WTC11 (cell line): ENCODE measurements at regions not wholly inside any gene's neighbourhood (a gene's known extent, or its start where the extent isn't known, plus 50 kb on each side); places are given as distances from the start of the nearest gene placed in this dataset.

Experiments
- ATAC-seq: fragments of 200-7000 bp; cut with Tn5 transposase; 2 replicates; pipeline ENCODE4 v1.10.0; 2021; ENCODE audit warnings: mild to moderate bottlenecking, moderate library complexity
- CTCF ChIA-PET: fragments of 300-600 bp; sonication (Branson Sonifier 250); formaldehyde crosslinking; loops from one replicate; lab custom pipeline; 2021; ENCODE audit warnings: antibody characterized with exemption; lab: Charles Lee
- POLR2A ChIA-PET: fragments of 350-600 bp; sonication (Branson Sonifier 250); formaldehyde crosslinking; loops from one replicate; lab custom pipeline; 2021; ENCODE audit warnings: antibody characterized with exemption; lab: Charles Lee
- DNase-seq: peaks from one replicate; pipeline ENCODE4 v3.0.0; 2021; ENCODE audit warnings: low spot score
- H3K27ac Mint-ChIP-seq: 2 replicates; pipeline ENCODE4 v1.8.0; 2021; ENCODE audit warnings: mixed read lengths
- H3K27me3 Mint-ChIP-seq: 2 replicates; pipeline ENCODE4 v1.8.0; 2021; ENCODE audit warnings: low read depth, mild to moderate bottlenecking, moderate library complexity, mixed read lengths
- H3K36me3 Mint-ChIP-seq: 2 replicates; pipeline ENCODE4 v1.8.0; 2021; ENCODE audit warnings: mixed read lengths
- H3K4me1 Mint-ChIP-seq: 2 replicates; pipeline ENCODE4 v1.8.0; 2022; ENCODE audit warnings: mixed read lengths
- H3K4me3 Mint-ChIP-seq: 2 replicates; pipeline ENCODE4 v1.8.0; 2021; ENCODE audit warnings: mild to moderate bottlenecking, moderate library complexity, mixed read lengths
- H3K9me3 Mint-ChIP-seq: 2 replicates; pipeline ENCODE4 v1.8.0; 2021; ENCODE audit warnings: mixed read lengths
- AR ChIP-seq: fragments of 250-450 bp; sonication (Bioruptor Pico); IDR thresholded peaks from 2 replicates; pipeline ENCODE4 v1.9.0; 2021; ENCODE audit warnings: mild to moderate bottlenecking
- IRF1 ChIP-seq: sonication (generic); formaldehyde crosslinking; IDR thresholded peaks from 2 replicates; pipeline ENCODE4 v1.8.0; 2023; ENCODE audit warnings: missing genetic modification reagents
- IRF2 ChIP-seq: sonication (generic); formaldehyde crosslinking; IDR thresholded peaks from 2 replicates; pipeline ENCODE4 v1.8.0; 2022; ENCODE audit warnings: low read depth, missing genetic modification reagents, borderline replicate concordance
- MYBL2 ChIP-seq: sonication (generic); formaldehyde crosslinking; IDR thresholded peaks from 2 replicates; pipeline ENCODE4 v1.8.1; 2023; ENCODE audit warnings: mild to moderate bottlenecking, moderate library complexity, missing genetic modification reagents
- USF2 ChIP-seq: sonication (generic); formaldehyde crosslinking; IDR thresholded peaks from 2 replicates; pipeline ENCODE4 v1.8.1; 2023; ENCODE audit warnings: mild to moderate bottlenecking, missing genetic modification reagents, moderate library complexity
- ZNF232 ChIP-seq: sonication (generic); formaldehyde crosslinking; IDR thresholded peaks from 2 replicates; pipeline ENCODE4 v1.8.0; 2022; ENCODE audit warnings: mild to moderate bottlenecking, missing genetic modification reagents
- ZNF317 ChIP-seq: sonication (generic); formaldehyde crosslinking; IDR thresholded peaks from 2 replicates; pipeline ENCODE4 v1.8.1; 2023; ENCODE audit warnings: low read depth, mild to moderate bottlenecking, moderate library complexity, missing genetic modification reagents, borderline replicate concordance
- ZNF396 ChIP-seq: fragments of 250-450 bp; sonication (Bioruptor Pico); IDR thresholded peaks from 2 replicates; pipeline ENCODE4 v1.8.0; 2021; ENCODE audit warnings: mild to moderate bottlenecking, moderate library complexity, borderline replicate concordance
- ZNF423 ChIP-seq: fragments of 250-450 bp; sonication (Bioruptor Pico); IDR thresholded peaks from 2 replicates; pipeline ENCODE4 v2.1.2; 2022; ENCODE audit warnings: mild to moderate bottlenecking, moderate library complexity
- TF ChIP-seq, protein P1 (sequence below): sonication (generic); formaldehyde crosslinking; IDR thresholded peaks from 2 replicates; pipeline ENCODE4 v1.8.0; 2022; ENCODE audit warnings: missing genetic modification reagents
- TF ChIP-seq, protein P2 (sequence below): sonication (generic); formaldehyde crosslinking; IDR thresholded peaks from 2 replicates; pipeline ENCODE4 v1.8.1; 2023; ENCODE audit warnings: mild to moderate bottlenecking, missing genetic modification reagents
- TF ChIP-seq, protein P3 (sequence below): sonication (generic); formaldehyde crosslinking; IDR thresholded peaks from 2 replicates; pipeline ENCODE4 v1.8.0; 2022; ENCODE audit warnings: mild to moderate bottlenecking, missing genetic modification reagents
- TF ChIP-seq, protein P4 (sequence below): sonication (generic); formaldehyde crosslinking; IDR thresholded peaks from 2 replicates; pipeline ENCODE4 v1.8.0; 2022; ENCODE audit warnings: mild to moderate bottlenecking, missing genetic modification reagents
- TF ChIP-seq, protein P5 (sequence below): sonication (generic); formaldehyde crosslinking; IDR thresholded peaks from 2 replicates; pipeline ENCODE4 v1.8.0; 2022; ENCODE audit warnings: mild to moderate bottlenecking, missing genetic modification reagents
- TF ChIP-seq, protein P6 (sequence below): fragments of 250-450 bp; sonication (Bioruptor Pico); IDR thresholded peaks from 2 replicates; pipeline ENCODE4 v1.9.0; 2021; ENCODE audit warnings: moderate library complexity, mild to moderate bottlenecking, inconsistent platforms, borderline replicate concordance

DNA sequence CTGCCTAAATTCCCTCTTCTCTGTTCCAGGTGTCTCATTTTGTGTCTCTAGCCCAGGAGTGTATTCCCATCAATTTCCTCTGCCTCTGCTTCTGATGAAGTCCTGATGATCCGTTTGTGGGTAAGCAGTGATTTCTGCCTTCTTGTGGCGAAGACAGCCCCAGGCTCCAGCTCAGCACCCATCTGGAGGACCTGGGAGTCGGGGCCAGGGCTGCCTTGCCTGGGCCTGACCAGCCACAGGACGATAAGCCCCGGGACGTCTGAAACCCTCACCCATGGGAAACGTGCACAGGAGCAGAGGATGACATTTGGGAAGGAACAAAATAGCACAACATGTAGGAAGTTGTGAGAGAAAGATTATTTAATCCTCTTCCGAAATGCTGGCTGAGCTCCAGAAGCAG is 206.9 kb downstream of the FBXO15 start:
- no peak for ATAC-seq
- TF ChIP-seq, protein P1, sequence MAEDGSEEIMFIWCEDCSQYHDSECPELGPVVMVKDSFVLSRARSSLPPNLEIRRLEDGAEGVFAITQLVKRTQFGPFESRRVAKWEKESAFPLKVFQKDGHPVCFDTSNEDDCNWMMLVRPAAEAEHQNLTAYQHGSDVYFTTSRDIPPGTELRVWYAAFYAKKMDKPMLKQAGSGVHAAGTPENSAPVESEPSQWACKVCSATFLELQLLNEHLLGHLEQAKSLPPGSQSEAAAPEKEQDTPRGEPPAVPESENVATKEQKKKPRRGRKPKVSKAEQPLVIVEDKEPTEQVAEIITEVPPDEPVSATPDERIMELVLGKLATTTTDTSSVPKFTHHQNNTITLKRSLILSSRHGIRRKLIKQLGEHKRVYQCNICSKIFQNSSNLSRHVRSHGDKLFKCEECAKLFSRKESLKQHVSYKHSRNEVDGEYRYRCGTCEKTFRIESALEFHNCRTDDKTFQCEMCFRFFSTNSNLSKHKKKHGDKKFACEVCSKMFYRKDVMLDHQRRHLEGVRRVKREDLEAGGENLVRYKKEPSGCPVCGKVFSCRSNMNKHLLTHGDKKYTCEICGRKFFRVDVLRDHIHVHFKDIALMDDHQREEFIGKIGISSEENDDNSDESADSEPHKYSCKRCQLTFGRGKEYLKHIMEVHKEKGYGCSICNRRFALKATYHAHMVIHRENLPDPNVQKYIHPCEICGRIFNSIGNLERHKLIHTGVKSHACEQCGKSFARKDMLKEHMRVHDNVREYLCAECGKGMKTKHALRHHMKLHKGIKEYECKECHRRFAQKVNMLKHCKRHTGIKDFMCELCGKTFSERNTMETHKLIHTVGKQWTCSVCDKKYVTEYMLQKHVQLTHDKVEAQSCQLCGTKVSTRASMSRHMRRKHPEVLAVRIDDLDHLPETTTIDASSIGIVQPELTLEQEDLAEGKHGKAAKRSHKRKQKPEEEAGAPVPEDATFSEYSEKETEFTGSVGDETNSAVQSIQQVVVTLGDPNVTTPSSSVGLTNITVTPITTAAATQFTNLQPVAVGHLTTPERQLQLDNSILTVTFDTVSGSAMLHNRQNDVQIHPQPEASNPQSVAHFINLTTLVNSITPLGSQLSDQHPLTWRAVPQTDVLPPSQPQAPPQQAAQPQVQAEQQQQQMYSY = no peak
- TF ChIP-seq ZNF317 (CRISPR knock-in tag) (no peak), IRF2 (no peak), ZNF423 (CRISPR knock-in tag) (no peak), IRF1 (CRISPR knock-in tag) (no peak), USF2 (CRISPR knock-in tag) (no peak)
- TF ChIP-seq, protein P2, sequence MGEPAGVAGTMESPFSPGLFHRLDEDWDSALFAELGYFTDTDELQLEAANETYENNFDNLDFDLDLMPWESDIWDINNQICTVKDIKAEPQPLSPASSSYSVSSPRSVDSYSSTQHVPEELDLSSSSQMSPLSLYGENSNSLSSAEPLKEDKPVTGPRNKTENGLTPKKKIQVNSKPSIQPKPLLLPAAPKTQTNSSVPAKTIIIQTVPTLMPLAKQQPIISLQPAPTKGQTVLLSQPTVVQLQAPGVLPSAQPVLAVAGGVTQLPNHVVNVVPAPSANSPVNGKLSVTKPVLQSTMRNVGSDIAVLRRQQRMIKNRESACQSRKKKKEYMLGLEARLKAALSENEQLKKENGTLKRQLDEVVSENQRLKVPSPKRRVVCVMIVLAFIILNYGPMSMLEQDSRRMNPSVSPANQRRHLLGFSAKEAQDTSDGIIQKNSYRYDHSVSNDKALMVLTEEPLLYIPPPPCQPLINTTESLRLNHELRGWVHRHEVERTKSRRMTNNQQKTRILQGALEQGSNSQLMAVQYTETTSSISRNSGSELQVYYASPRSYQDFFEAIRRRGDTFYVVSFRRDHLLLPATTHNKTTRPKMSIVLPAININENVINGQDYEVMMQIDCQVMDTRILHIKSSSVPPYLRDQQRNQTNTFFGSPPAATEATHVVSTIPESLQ (CRISPR knock-in tag) = no peak
- TF ChIP-seq, protein P3, sequence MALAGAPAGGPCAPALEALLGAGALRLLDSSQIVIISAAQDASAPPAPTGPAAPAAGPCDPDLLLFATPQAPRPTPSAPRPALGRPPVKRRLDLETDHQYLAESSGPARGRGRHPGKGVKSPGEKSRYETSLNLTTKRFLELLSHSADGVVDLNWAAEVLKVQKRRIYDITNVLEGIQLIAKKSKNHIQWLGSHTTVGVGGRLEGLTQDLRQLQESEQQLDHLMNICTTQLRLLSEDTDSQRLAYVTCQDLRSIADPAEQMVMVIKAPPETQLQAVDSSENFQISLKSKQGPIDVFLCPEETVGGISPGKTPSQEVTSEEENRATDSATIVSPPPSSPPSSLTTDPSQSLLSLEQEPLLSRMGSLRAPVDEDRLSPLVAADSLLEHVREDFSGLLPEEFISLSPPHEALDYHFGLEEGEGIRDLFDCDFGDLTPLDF = no peak
- TF ChIP-seq, protein P4, sequence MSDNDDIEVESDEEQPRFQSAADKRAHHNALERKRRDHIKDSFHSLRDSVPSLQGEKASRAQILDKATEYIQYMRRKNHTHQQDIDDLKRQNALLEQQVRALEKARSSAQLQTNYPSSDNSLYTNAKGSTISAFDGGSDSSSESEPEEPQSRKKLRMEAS (CRISPR knock-in tag) = no peak
- Mint-ChIP-seq H3K27me3 (no peaks in the 10 kb centered on the region), H3K36me3 (no peaks in the 10 kb centered on the region), H3K4me3 (no peak overlapping the region), H3K9me3 (peaks cover 4% of the 10 kb centered on the region; the same call in 1 of the 2 replicates), H3K27ac (no peak overlapping the region), H3K4me1 (no peaks in the 10 kb centered on the region)
- POLR2A ChIA-PET = no interaction called here
- DNase-seq = no peak
- CTCF ChIA-PET = no interaction called here

DNA sequence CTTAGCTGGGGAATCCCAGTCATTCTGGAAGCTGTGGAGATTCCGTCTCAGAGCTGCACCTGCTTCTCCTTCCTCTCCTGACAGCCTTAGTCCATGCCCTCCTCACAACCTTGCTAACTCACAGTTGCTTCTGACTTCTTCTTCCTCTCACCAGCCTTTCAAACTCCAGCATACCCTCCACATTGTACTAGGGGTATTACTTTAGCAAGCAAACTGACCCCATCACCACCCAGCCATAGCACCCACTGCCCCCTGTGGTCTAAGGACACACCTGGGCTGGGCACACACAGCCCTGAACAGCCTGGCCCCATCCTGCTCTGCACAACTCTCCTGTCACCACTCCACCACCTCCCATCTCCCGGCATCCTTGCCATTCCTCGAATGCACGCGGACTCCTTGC is 208.2 kb downstream of the FBXO15 start:
- H3K27me3 Mint-ChIP-seq = no peaks in the 10 kb centered on the region
- ChIA-PET CTCF (no interaction called here), POLR2A (no interaction called here)
- H3K27ac Mint-ChIP-seq = no peak overlapping the region
- no peaks in the 10 kb centered on the region for H3K4me1 Mint-ChIP-seq
- H3K9me3 Mint-ChIP-seq = no peaks in the 10 kb centered on the region
- no peaks in the 10 kb centered on the region for H3K36me3 Mint-ChIP-seq
- no peak for ATAC-seq
- TF ChIP-seq AR (CRISPR knock-in tag) (no peak), ZNF396 (CRISPR knock-in tag) (no peak), ZNF232 (CRISPR knock-in tag) (no peak), MYBL2 (CRISPR knock-in tag) (no peak)
- TF ChIP-seq, protein P4 (CRISPR knock-in tag) = no peak
- TF ChIP-seq, protein P3 = no peak
- TF ChIP-seq, protein P5, sequence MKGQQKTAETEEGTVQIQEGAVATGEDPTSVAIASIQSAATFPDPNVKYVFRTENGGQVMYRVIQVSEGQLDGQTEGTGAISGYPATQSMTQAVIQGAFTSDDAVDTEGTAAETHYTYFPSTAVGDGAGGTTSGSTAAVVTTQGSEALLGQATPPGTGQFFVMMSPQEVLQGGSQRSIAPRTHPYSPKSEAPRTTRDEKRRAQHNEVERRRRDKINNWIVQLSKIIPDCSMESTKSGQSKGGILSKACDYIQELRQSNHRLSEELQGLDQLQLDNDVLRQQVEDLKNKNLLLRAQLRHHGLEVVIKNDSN (CRISPR knock-in tag) = no peak
- TF ChIP-seq, protein P6, sequence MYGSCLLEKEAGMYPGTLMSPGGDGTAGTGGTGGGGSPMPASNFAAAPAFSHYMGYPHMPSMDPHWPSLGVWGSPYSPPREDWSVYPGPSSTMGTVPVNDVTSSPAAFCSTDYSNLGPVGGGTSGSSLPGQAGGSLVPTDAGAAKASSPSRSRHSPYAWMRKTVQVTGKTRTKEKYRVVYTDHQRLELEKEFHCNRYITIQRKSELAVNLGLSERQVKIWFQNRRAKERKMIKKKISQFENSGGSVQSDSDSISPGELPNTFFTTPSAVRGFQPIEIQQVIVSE (CRISPR knock-in tag) = no peak
- TF ChIP-seq, all 79 proteins: peak for 0
- no peak overlapping the region for H3K4me3 Mint-ChIP-seq
- no peak for DNase-seq
